Stimulated activated CD4-positive, alpha-beta T cell treated with anti-CD3 and anti-CD28 coated beads, TNF-alpha, amount 100 ng/mL, for 4 hours (primary cell): ENCODE measurements at regions not wholly inside any gene's neighbourhood (a gene's known extent, or its start where the extent isn't known, plus 50 kb on each side); places are given as distances from the start of the nearest gene placed in this dataset.
A peak's percentile ranks its signal among the peaks of the same experiment; 100 is the strongest.
"Not testable (repeated sequence)": the region's sequence is repeated elsewhere in the genome, so short reads cannot be mapped to it uniquely, and the experiment has no call there.

Source experiments
- DNase-seq, 3 experiments: peaks; one replicate each; pipeline ENCODE4 v3.0.0-alpha.2; 2020; ENCODE audit warnings: low read depth in 3 of 3

- no peak for DNase-seq
Observed at GRCh38 chrX:53883196-53883595, 161.1 kb downstream of the PHF8 start.

- no peak for DNase-seq
Observed at GRCh38 chrX:53882331-53882730, 161.9 kb downstream of the PHF8 start.

- DNase-seq = not testable (repeated sequence)
Observed at GRCh38 chrX:53880786-53881185, 163.5 kb downstream of the PHF8 start.

- no peak for DNase-seq
Observed at GRCh38 chrX:53859890-53860289, 173.4 kb upstream of the HUWE1 start.

GRCh38 chrX:53831662-53832635 lies 145.4 kb upstream of the HUWE1 start:
- DNase-seq = peak in 2 of 3 experiments; percentile 5 to 9

GRCh38 chrX:53824686-53825085 lies 138.2 kb upstream of the HUWE1 start:
- DNase-seq = no peak

- not testable (repeated sequence) for DNase-seq
Observed at GRCh38 chrX:53818115-53818514, 131.6 kb upstream of the HUWE1 start.

- no peak for DNase-seq
Observed at GRCh38 chrX:53817548-53817947, 131.0 kb upstream of the HUWE1 start.

GRCh38 chrX:53813670-53814440 lies 127.3 kb upstream of the HUWE1 start:
- no peak for DNase-seq

- DNase-seq = no peak
Observed at GRCh38 chrX:53798281-53798680, 111.8 kb upstream of the HUWE1 start.

- DNase-seq = no peak
Observed at GRCh38 chrX:53795576-53795975, 109.1 kb upstream of the HUWE1 start.

GRCh38 chrX:53794181-53794580 lies 107.7 kb upstream of the HUWE1 start:
- DNase-seq = no peak

- DNase-seq = no peak
Observed at GRCh38 chrX:53768865-53769264, 82.3 kb upstream of the HUWE1 start.

GRCh38 chrX:53768451-53768850 lies 81.9 kb upstream of the HUWE1 start:
- DNase-seq = no peak

GRCh38 chrX:53767544-53767943 lies 81.0 kb upstream of the HUWE1 start:
- DNase-seq = no peak

- DNase-seq = not testable (repeated sequence)
Observed at GRCh38 chrX:53757181-53757580, 70.7 kb upstream of the HUWE1 start.

GRCh38 chrX:53746718-53747117 lies 60.2 kb upstream of the HUWE1 start:
- DNase-seq = no peak

- DNase-seq = no peak
Observed at GRCh38 chrX:53743244-53743643, 56.7 kb upstream of the HUWE1 start.

GRCh38 chrX:53738370-53738906 lies 51.9 kb upstream of the HUWE1 start:
- no peak for DNase-seq
